Mucosa of descending colon (tissue), 3 donors: ENCODE measurements at regions not wholly inside any gene's neighbourhood (a gene's known extent, or its start where the extent isn't known, plus 50 kb on each side); places are given as distances from the start of the nearest gene placed in this dataset.

ENCODE experiments used
- ATAC-seq: fragments of 200-7000 bp; cut with Tn5 transposase; one replicate; pipeline ENCODE4 v1.9.1; 2020; ENCODE audit warnings: mild to moderate bottlenecking, moderate library complexity
- DNase-seq, 3 donors: peaks; one replicate each; pipeline ENCODE4 v3.0.0-alpha.2; 2020
- H3K36me3 ChIP-seq: fragments of 200-600 bp; one replicate; pipeline ENCODE4 v1.8.0; 2021; ENCODE audit warnings: low read depth, mild to moderate bottlenecking
- H3K4me1 ChIP-seq: fragments of 200-600 bp; one replicate; pipeline ENCODE4 v1.8.0; 2021; ENCODE audit warnings: low read depth, mild to moderate bottlenecking
- H3K4me3 ChIP-seq: fragments of 200-600 bp; one replicate; pipeline ENCODE4 v1.8.0; 2021; ENCODE audit warnings: mild to moderate bottlenecking
- H3K9me3 ChIP-seq: fragments of 200-600 bp; one replicate; pipeline ENCODE4 v1.8.0; 2021; ENCODE audit warnings: mild to moderate bottlenecking
- intact Hi-C, 2 donors: fragments of 100-400 bp; cut with DNase I in 1 of 2; cut with micrococcal nuclease in 1 of 2; formaldehyde crosslinking; loops; one replicate each; pipeline versions ENCODE4 v1.11.0 to v1.11.1; 2022; cut with DNase I, micrococcal nuclease
- TF ChIP-seq, protein P1 (sequence below): fragments of 200-600 bp; IDR thresholded peaks from one replicate; pipeline ENCODE4 v1.8.0; 2022; ENCODE audit warnings: antibody characterized with exemption, mild to moderate bottlenecking
- donor health status: DM: no; HTN: no; CAD: no; lungs with moderate emphysema.
- donor health status: DM: no; HTN: no; CAD: no.
- donor health status: DM: no; HTN: yes; CAD: no.

DNA sequence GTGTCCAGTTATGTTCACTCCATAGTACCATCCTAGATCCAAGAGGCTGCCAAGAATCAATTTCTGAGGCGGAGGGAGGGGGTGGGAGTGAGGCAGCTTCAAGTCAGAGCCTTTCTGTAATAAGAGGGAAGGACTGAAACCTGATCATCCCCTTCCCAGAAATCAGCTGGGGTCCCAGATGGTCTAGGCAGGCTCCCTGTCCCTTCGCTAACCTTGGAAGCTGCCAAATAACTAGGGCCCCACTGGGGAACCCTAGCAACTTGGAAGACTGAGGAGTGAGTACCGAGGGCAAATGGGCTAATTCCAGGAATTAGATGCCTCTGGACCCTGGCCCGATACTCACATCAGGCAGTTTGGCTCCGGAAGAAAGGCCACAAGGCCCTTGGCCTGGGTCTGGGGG is 113.3 kb downstream of the NAV1 start:
- DNase-seq (no peak), ATAC-seq (no peak)
- Histone ChIP-seq H3K4me1 (peaks cover 35% of the 10 kb centered on the region), H3K36me3 (no peaks in the 10 kb centered on the region), H3K4me3 (no peak overlapping the region), H3K9me3 (no peaks in the 10 kb centered on the region)
- intact Hi-C loops, result no loop called here
- TF ChIP-seq, protein P1, sequence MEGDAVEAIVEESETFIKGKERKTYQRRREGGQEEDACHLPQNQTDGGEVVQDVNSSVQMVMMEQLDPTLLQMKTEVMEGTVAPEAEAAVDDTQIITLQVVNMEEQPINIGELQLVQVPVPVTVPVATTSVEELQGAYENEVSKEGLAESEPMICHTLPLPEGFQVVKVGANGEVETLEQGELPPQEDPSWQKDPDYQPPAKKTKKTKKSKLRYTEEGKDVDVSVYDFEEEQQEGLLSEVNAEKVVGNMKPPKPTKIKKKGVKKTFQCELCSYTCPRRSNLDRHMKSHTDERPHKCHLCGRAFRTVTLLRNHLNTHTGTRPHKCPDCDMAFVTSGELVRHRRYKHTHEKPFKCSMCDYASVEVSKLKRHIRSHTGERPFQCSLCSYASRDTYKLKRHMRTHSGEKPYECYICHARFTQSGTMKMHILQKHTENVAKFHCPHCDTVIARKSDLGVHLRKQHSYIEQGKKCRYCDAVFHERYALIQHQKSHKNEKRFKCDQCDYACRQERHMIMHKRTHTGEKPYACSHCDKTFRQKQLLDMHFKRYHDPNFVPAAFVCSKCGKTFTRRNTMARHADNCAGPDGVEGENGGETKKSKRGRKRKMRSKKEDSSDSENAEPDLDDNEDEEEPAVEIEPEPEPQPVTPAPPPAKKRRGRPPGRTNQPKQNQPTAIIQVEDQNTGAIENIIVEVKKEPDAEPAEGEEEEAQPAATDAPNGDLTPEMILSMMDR, result no peak

DNA sequence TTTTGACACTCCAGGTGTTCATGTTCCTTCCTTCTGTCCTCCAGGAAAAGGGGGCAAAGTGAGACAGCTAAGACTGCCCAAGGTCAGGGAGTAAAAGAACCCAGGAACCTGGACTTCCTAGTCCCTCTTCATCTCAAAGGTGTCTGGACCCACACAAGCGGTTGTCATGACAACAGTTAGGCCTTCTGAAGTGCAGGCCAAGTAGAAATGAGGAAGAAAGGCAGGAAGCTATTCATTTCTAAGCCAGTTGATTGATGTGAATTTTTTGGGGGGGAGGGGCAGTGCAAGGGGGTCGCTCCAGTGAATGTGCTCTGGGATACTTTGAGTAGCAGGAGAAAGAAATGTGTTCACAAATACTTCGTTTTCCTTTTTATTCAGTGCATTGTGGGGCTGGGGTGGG is 114.3 kb downstream of the NAV1 start:
- ATAC-seq (no peak), DNase-seq (no peak)
- Histone ChIP-seq H3K9me3 (no peaks in the 10 kb centered on the region), H3K4me1 (peaks cover 35% of the 10 kb centered on the region), H3K4me3 (no peak overlapping the region), H3K36me3 (no peaks in the 10 kb centered on the region)
- TF ChIP-seq, protein P1, result no peak
- intact Hi-C loops, result no loop called here

DNA sequence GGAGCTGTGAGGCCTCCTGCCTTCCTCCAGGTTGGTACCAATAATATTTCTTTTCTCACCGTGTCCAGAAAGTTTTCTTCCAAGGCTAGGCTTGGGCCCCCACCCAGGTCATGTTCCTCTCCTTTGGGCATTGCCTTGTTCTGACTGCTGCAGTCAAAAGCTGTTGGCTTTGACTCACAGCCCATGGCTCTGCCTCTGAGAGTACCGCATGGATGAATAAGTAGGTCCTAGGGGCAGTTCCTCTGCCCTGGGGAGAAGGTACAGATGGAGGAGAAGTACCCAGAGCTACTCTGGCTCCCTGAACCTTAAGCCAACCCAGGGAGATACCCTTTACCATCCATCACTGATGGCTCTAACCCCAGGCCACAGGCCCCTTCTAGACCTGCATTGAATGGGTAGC is 115.0 kb downstream of the NAV1 start:
- no peaks in the 10 kb centered on the region for H3K36me3 ChIP-seq
- H3K9me3 ChIP-seq, result no peaks in the 10 kb centered on the region
- intact Hi-C loops, result no loop called here
- H3K4me3 ChIP-seq, result no peak overlapping the region
- H3K4me1 ChIP-seq, result peaks cover 33% of the 10 kb centered on the region
- no peak for ATAC-seq
- DNase-seq, result no peak
- TF ChIP-seq, protein P1, result no peak

DNA sequence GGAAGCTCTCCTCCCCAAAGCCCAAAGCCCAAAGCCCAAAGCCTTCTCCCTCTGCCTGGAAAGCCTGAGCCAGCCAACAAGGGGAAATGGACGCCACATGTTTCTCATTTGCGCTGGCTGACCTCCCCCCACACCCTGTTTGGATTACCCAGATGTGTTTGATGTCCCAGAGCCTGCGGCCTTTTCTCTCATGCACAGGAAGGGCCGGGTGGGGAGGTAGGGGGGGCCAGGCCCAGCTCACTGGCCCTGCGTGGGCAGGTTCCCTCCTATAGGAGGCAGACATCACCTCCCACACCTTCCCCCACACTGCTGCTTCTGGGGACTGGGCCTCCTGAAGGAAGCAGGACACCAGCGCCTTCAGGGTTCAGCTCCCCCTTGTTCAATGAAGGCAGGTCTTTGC is 116.3 kb downstream of the NAV1 start:
- peak in 1 of 3 donors; percentile 42 for DNase-seq
- TF ChIP-seq, protein P1, result no peak
- Histone ChIP-seq H3K4me1 (peaks cover 23% of the 10 kb centered on the region), H3K4me3 (no peak overlapping the region), H3K36me3 (no peaks in the 10 kb centered on the region), H3K9me3 (no peaks in the 10 kb centered on the region)
- intact Hi-C loops, result no loop called here
- no peak for ATAC-seq

DNA sequence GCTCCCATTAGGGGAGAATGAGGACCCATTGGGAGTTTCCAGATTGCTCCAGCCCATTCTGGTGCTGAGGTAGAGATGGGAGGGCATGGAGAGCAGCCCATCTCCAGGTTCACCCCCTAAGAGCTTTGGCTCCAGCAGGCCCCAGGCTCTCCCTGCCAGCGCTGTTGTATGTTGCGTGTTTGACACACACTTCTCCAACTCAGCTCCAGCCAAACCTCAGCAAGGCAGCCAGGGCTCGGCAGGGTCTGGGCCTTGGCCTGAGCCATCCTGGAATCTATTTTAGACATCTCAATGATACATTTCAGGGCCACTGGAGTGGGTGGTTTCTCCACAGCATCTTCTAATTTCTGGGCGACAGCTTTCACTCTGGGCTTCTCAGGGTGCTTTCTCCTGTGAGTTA is 117.0 kb downstream of the NAV1 start:
- H3K4me3 ChIP-seq, result no peak overlapping the region
- peaks cover 17% of the 10 kb centered on the region for H3K4me1 ChIP-seq
- intact Hi-C loops, result no loop called here
- TF ChIP-seq, protein P1, result no peak
- peak; percentile 6 for ATAC-seq
- H3K9me3 ChIP-seq, result no peaks in the 10 kb centered on the region
- no peak for DNase-seq
- H3K36me3 ChIP-seq, result no peaks in the 10 kb centered on the region
